HEK293T (cell line): ENCODE measurements at regions not wholly inside any gene's neighbourhood (a gene's known extent, or its start where the extent isn't known, plus 50 kb on each side); places are given as distances from the start of the nearest gene placed in this dataset.

Experiments
- CTCF ChIA-PET: fragments of 350-600 bp; formaldehyde crosslinking; extraction: SDS; loops from one replicate; lab custom pipeline; 2021; ENCODE audit warnings: antibody characterized with exemption, inconsistent platforms; lab: Yijun Ruan, JAX
- POLR2A ChIA-PET: fragments of 350-600 bp; formaldehyde crosslinking; extraction: SDS; loops from one replicate; lab custom pipeline; 2020; ENCODE audit warnings: antibody characterized with exemption, inconsistent platforms; lab: Yijun Ruan, JAX
- DNase-seq: peaks from one replicate; pipeline ENCODE4 v3.0.0; 2012; ENCODE audit warnings: mixed read lengths; ENCODE audit errors: extremely low spot score
- ARNT ChIP-seq: fragments of 450-650 bp; IDR thresholded peaks from 2 replicates; pipeline ENCODE4 v1.6.1; 2017; ENCODE audit warnings: mild to moderate bottlenecking
- BHLHE40 ChIP-seq: fragments of 450-650 bp; IDR thresholded peaks from 2 replicates; pipeline ENCODE4 v1.6.1; 2016; ENCODE audit warnings: mild to moderate bottlenecking, moderate library complexity, borderline replicate concordance
- CTBP1 ChIP-seq: fragments of 450-650 bp; IDR thresholded peaks from 2 replicates; pipeline ENCODE4 v1.6.1; 2016; ENCODE audit warnings: borderline replicate concordance
- ELF4 ChIP-seq: fragments of 450-650 bp; IDR thresholded peaks from 2 replicates; pipeline ENCODE4 v1.6.1; 2017; ENCODE audit warnings: antibody characterized with exemption
- FOXA1 ChIP-seq: fragments of 450-650 bp; IDR thresholded peaks from 2 replicates; pipeline ENCODE4 v1.6.1; 2016; ENCODE audit warnings: mild to moderate bottlenecking
- FOXK2 ChIP-seq: fragments of 450-650 bp; IDR thresholded peaks from 2 replicates; pipeline ENCODE4 v1.6.1; 2016; ENCODE audit warnings: mild to moderate bottlenecking
- FOXM1 ChIP-seq: fragments of 450-650 bp; IDR thresholded peaks from 2 replicates; pipeline ENCODE4 v1.6.1; 2017; ENCODE audit warnings: mild to moderate bottlenecking, borderline replicate concordance
- HDGF ChIP-seq: fragments of 450-650 bp; IDR thresholded peaks from 2 replicates; pipeline ENCODE4 v1.6.1; 2017; ENCODE audit warnings: antibody characterized with exemption, borderline replicate concordance
- L3MBTL2 ChIP-seq: fragments of 450-650 bp; conservative IDR thresholded peaks from 2 replicates; pipeline ENCODE4 v1.6.1; 2016; ENCODE audit warnings: mild to moderate bottlenecking
- LEF1 ChIP-seq: fragments of 450-650 bp; IDR thresholded peaks from 2 replicates; pipeline ENCODE4 v1.6.1; 2017; ENCODE audit warnings: mild to moderate bottlenecking, borderline replicate concordance
- NFRKB ChIP-seq: fragments of 450-650 bp; IDR thresholded peaks from 2 replicates; pipeline ENCODE4 v1.6.1; 2016; ENCODE audit warnings: mild to moderate bottlenecking, moderate library complexity
- PKNOX1 ChIP-seq: fragments of 450-650 bp; IDR thresholded peaks from 2 replicates; pipeline ENCODE4 v1.6.1; 2016
- SP1 ChIP-seq: fragments of 450-650 bp; IDR thresholded peaks from 2 replicates; pipeline ENCODE4 v1.6.1; 2017
- SUZ12 ChIP-seq: fragments of 450-650 bp; IDR thresholded peaks from 2 replicates; pipeline ENCODE4 v1.6.1; 2016; ENCODE audit warnings: mild to moderate bottlenecking
- TARDBP ChIP-seq: fragments of 450-650 bp; IDR thresholded peaks from 2 replicates; pipeline ENCODE4 v1.6.1; 2016
- ZNF384 ChIP-seq: fragments of 450-650 bp; IDR thresholded peaks from 2 replicates; pipeline ENCODE4 v1.6.1; 2016

- ChIA-PET CTCF (interaction anchor here (1.3 kb wide), 1 partner anchor 29 kb away, joined by 3 read pairs; no protein-coding TSS in a partner anchor), POLR2A (no interaction called here)
- DNase-seq: peak; percentile 60
- no peak for TF ChIP-seq ARNT
- no peak for TF ChIP-seq PKNOX1
- no peak for TF ChIP-seq ELF4
- TF ChIP-seq SP1: no peak
- no peak for TF ChIP-seq TARDBP
- TF ChIP-seq FOXA1: no peak
- TF ChIP-seq NFRKB: no peak
- no peak for TF ChIP-seq L3MBTL2
- peak; percentile 100 for TF ChIP-seq ZNF384
- TF ChIP-seq FOXM1: peak; percentile 58; the same call in 1 of the 2 replicates
- no peak for TF ChIP-seq SUZ12
- no peak for TF ChIP-seq HDGF
- no peak for TF ChIP-seq LEF1
- TF ChIP-seq BHLHE40: no peak
- TF ChIP-seq CTBP1: no peak; the same call in 1 of the 2 replicates
- TF ChIP-seq FOXK2: no peak
These were observed 230.7 kb upstream of the STK26 start for GRCh38 chrX:131792356-131792749.

GRCh38 chrX:131792789-131793462 is 230.2 kb upstream of the STK26 start:
- TF ChIP-seq ZNF384: peak; percentile 100
- no peak for TF ChIP-seq LEF1
- CTCF ChIA-PET: no interaction called here
- POLR2A ChIA-PET: no interaction called here
- peak; percentile 59 for DNase-seq

GRCh38 chrX:131795442-131796229 is 227.5 kb upstream of the STK26 start:
- CTCF ChIA-PET: no interaction called here
- no peak for DNase-seq
- POLR2A ChIA-PET: interaction anchor here (1.2 kb wide), 1 partner anchor 8 kb away, joined by 3 read pairs; no protein-coding TSS in a partner anchor

GRCh38 chrX:131801066-131801465 is 222.0 kb upstream of the STK26 start:
- TF ChIP-seq BHLHE40: no peak
- no peak for TF ChIP-seq FOXM1
- no peak for TF ChIP-seq FOXA1
- TF ChIP-seq FOXK2: no peak
- TF ChIP-seq SUZ12: no peak
- no peak for TF ChIP-seq SP1
- no peak for TF ChIP-seq LEF1
- TF ChIP-seq ARNT: no peak
- TF ChIP-seq NFRKB: no peak
- POLR2A ChIA-PET: no interaction called here
- CTCF ChIA-PET: interaction anchor here (1.2 kb wide), 1 partner anchor 10 kb away, joined by 4 read pairs; no protein-coding TSS in a partner anchor
- no peak for DNase-seq

More at GRCh38 chrX:131795442-131796229, 227.5 kb upstream of the STK26 start:
- no peak for TF ChIP-seq L3MBTL2
- TF ChIP-seq NFRKB: no peak
- no peak for TF ChIP-seq CTBP1
- no peak for TF ChIP-seq ELF4
- TF ChIP-seq ZNF384: no peak
- no peak for TF ChIP-seq HDGF
- no peak for TF ChIP-seq SUZ12
- no peak for TF ChIP-seq PKNOX1

- no peak for DNase-seq
- no peak for TF ChIP-seq TARDBP
- CTCF ChIA-PET: interaction anchor here (0.6 to 1.0 kb wide), 2 partner anchors 21 to 29 kb away, joined by 3 to 4 read pairs; no protein-coding TSS in a partner anchor
- POLR2A ChIA-PET: no interaction called here
These were observed 221.2 kb upstream of the STK26 start for GRCh38 chrX:131801911-131802310.

- TF ChIP-seq NFRKB (no peak), ELF4 (no peak), HDGF (no peak), FOXK2 (no peak), L3MBTL2 (peak; percentile 22; the same call in 1 of the 2 replicates), ZNF384 (peak; percentile 100), ARNT (no peak), PKNOX1 (no peak), FOXA1 (no peak), TARDBP (no peak), LEF1 (no peak), FOXM1 (no peak), BHLHE40 (no peak), SUZ12 (no peak)
- DNase-seq: peak; percentile 74
- CTCF ChIA-PET: interaction anchor here (0.6 to 1.1 kb wide), 2 partner anchors 39 to 1119 kb away, joined by 3 to 4 read pairs; no protein-coding TSS in a partner anchor
- POLR2A ChIA-PET: interaction anchor here (1.3 kb wide), 1 partner anchor 8 kb away, joined by 3 read pairs; no protein-coding TSS in a partner anchor
These were observed 220.1 kb upstream of the STK26 start for GRCh38 chrX:131802836-131803626.
